Nephron (organoid): ENCODE measurements at regions not wholly inside any gene's neighbourhood (a gene's known extent, or its start where the extent isn't known, plus 50 kb on each side); places are given as distances from the start of the nearest gene placed in this dataset.
A peak's percentile ranks its signal among the peaks of the same experiment; 100 is the strongest.

Source experiments
- H3K27ac Mint-ChIP-seq, 3 experiments: 2 replicates each; pipeline ENCODE4 v1.8.0; 2020; ENCODE audit warnings: mixed read lengths in 3 of 3, mild to moderate bottlenecking in 2 of 3, moderate library complexity in 1 of 3
- H3K27me3 Mint-ChIP-seq: 2 replicates; pipeline ENCODE4 v1.8.0; 2021; ENCODE audit warnings: low read depth, mild to moderate bottlenecking, moderate library complexity, mixed read lengths
- H3K36me3 Mint-ChIP-seq: 2 replicates; pipeline ENCODE4 v1.8.0; 2020; ENCODE audit warnings: low read depth, mixed read lengths
- H3K4me1 Mint-ChIP-seq: 2 replicates; pipeline ENCODE4 v1.8.0; 2020; ENCODE audit warnings: mixed read lengths
- H3K4me3 Mint-ChIP-seq, 3 experiments: 2 replicates each; pipeline ENCODE4 v1.8.0; 2020; ENCODE audit warnings: mild to moderate bottlenecking in 3 of 3, mixed read lengths in 3 of 3, moderate library complexity in 2 of 3
- H3K9me3 Mint-ChIP-seq: 2 replicates; pipeline ENCODE4 v1.8.0; 2020; ENCODE audit warnings: mixed read lengths
- CTCF ChIP-seq, 3 experiments: fragments of 200-600 bp; sonication (generic); IDR thresholded peaks; one replicate each; pipeline ENCODE4 v1.5.0; 2021; ENCODE audit warnings: antibody characterized with exemption in 3 of 3; ENCODE audit not compliant: unreplicated experiment in 3 of 3

DNA sequence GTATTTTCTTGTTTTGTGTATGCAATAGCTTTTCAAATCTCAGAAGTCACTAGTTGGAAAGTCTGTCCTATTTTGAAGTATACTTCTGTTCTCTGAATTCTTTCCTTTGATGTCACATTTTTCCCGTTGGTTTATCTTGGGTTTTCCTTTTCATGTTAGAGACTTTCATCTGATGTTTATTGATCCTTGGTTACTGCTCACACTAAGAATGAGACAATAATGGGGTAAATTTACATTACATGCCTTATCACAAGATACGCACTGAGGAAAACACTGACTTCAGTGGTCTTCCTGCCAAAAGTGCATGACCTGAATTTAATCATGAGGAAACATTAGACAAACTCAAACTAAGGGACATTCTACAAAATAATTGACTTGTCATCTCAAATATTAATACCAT, 63.5 kb upstream of the C1GALT1 start:
- Mint-ChIP-seq H3K9me3 (no peaks in the 10 kb centered on the region), H3K4me1 (peaks cover 9% of the 10 kb centered on the region), H3K27ac (no peak overlapping the region), H3K4me3 (no peak overlapping the region), H3K36me3 (no peaks in the 10 kb centered on the region), H3K27me3 (no peaks in the 10 kb centered on the region)
- TF ChIP-seq CTCF (IDR thresholded peaks at IDR 0.05; ENCODE audit: unreplicated experiment in 3 of 3) = no peak

- TF ChIP-seq CTCF (IDR thresholded peaks at IDR 0.05; ENCODE audit: unreplicated experiment in 3 of 3) = no peak
- Mint-ChIP-seq H3K27ac (no peak overlapping the region), H3K36me3 (no peaks in the 10 kb centered on the region), H3K9me3 (no peaks in the 10 kb centered on the region), H3K4me1 (peaks cover 9% of the 10 kb centered on the region), H3K4me3 (no peak overlapping the region), H3K27me3 (no peaks in the 10 kb centered on the region)
Measured at GRCh38 chr7:7119729-7120128, 62.6 kb upstream of the C1GALT1 start.

- no peak overlapping the region for H3K4me3 Mint-ChIP-seq
- H3K27me3 Mint-ChIP-seq = no peaks in the 10 kb centered on the region
- H3K36me3 Mint-ChIP-seq = no peaks in the 10 kb centered on the region
- peaks cover 9% of the 10 kb centered on the region for H3K4me1 Mint-ChIP-seq
- no peaks in the 10 kb centered on the region for H3K9me3 Mint-ChIP-seq
- no peak for TF ChIP-seq CTCF (IDR thresholded peaks at IDR 0.05; ENCODE audit: unreplicated experiment in 3 of 3)
- H3K27ac Mint-ChIP-seq = peak overlapping the region in 2 of 3 experiments; percentile 29 to 34
Measured at GRCh38 chr7:7122033-7122478, 60.3 kb upstream of the C1GALT1 start.

- Mint-ChIP-seq H3K9me3 (no peaks in the 10 kb centered on the region), H3K27me3 (no peaks in the 10 kb centered on the region), H3K4me3 (no peak overlapping the region), H3K36me3 (no peaks in the 10 kb centered on the region), H3K27ac (peak overlapping the region in 2 of 3 experiments; percentile 34 to 57), H3K4me1 (peaks cover 9% of the 10 kb centered on the region)
- no peak for TF ChIP-seq CTCF (IDR thresholded peaks at IDR 0.05; ENCODE audit: unreplicated experiment in 3 of 3)
Measured at GRCh38 chr7:7122701-7123281, 59.6 kb upstream of the C1GALT1 start.

DNA sequence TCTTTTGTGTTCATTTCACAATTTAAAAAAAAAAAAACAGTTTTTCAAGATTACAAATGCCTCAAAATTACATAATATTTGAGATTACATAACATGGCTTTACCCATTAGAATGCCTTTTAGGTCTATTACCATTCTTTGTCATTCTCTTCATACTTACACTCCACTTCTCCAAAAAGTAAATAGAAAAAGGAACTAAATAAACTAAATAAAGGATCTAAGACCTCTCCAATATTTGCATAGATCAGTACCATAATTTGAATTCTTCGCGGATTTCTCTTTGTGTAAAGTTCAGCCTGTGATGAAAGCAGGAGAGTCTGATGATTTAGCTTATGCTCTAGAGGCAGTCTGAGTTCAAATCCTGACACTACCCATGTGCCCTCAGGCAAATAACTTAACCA, 56.4 kb upstream of the C1GALT1 start:
- H3K4me1 Mint-ChIP-seq = peaks cover 6% of the 10 kb centered on the region
- no peak overlapping the region for H3K27ac Mint-ChIP-seq
- TF ChIP-seq CTCF (IDR thresholded peaks at IDR 0.05; ENCODE audit: unreplicated experiment in 3 of 3) = no peak

GRCh38 chr7:7127773-7128172, 54.6 kb upstream of the C1GALT1 start:
- Mint-ChIP-seq H3K4me3 (no peak overlapping the region), H3K27ac (no peak overlapping the region), H3K36me3 (no peaks in the 10 kb centered on the region), H3K27me3 (peaks cover 8% of the 10 kb centered on the region), H3K4me1 (no peaks in the 10 kb centered on the region), H3K9me3 (no peaks in the 10 kb centered on the region)
- TF ChIP-seq CTCF (IDR thresholded peaks at IDR 0.05; ENCODE audit: unreplicated experiment in 3 of 3) = no peak

More for the DNA sequence above, 56.4 kb upstream of the C1GALT1 start:
- H3K27me3 Mint-ChIP-seq = peaks cover 2% of the 10 kb centered on the region
- no peaks in the 10 kb centered on the region for H3K9me3 Mint-ChIP-seq
- no peak overlapping the region for H3K4me3 Mint-ChIP-seq
- H3K36me3 Mint-ChIP-seq = no peaks in the 10 kb centered on the region
